SK-N-SH (cell line): ENCODE measurements at regions not wholly inside any gene's neighbourhood (a gene's known extent, or its start where the extent isn't known, plus 50 kb on each side); places are given as distances from the start of the nearest gene placed in this dataset.

Experiments used
- CTCF ChIA-PET: fragments of 300-600, 350-600 bp; formaldehyde crosslinking; extraction: SDS; loops from one replicate; lab custom pipeline; 2021; lab: Yijun Ruan, JAX
- POLR2A ChIA-PET: fragments of 350-600 bp; sonication (Branson Sonifier 250); formaldehyde crosslinking; extraction: SDS; loops from one replicate; lab custom pipeline; 2020; ENCODE audit warnings: antibody characterized with exemption, inconsistent platforms; lab: Yijun Ruan, JAX
- DNase-seq: peaks from one replicate; pipeline ENCODE4 v3.0.0; 2012
- H2AFZ ChIP-seq: fragments of 200-600 bp; sonication (generic); 2 replicates; pipeline ENCODE4 v1.8.1; 2016; ENCODE audit warnings: antibody characterized with exemption, mild to moderate bottlenecking, low read depth
- H3F3A ChIP-seq: fragments of 200-600 bp; sonication (generic); replicated peaks from 2 replicates; pipeline ENCODE3; 2016; ENCODE audit warnings: antibody characterized with exemption, mild to moderate bottlenecking; ENCODE audit not compliant: insufficient read depth
- H3K27ac ChIP-seq, 2 experiments: fragments of 200-500 bp in 1 of 2; fragments of 200-600 bp in 1 of 2; sonication (Bioruptor generic) in 1 of 2; sonication (generic), shearing (Covaris generic) in 1 of 2; 2 replicates each; pipeline versions ENCODE4 v1.5.1 to v1.6.1; 2014 to 2016; ENCODE audit warnings: low read depth in 2 of 2, inconsistent platforms in 1 of 2, low read length in 1 of 2, mild to moderate bottlenecking in 1 of 2, mixed read lengths in 1 of 2
- H3K27me3 ChIP-seq: fragments of 200-600 bp; sonication (generic), shearing (Covaris generic); 2 replicates; pipeline ENCODE4 v1.6.1; 2016; ENCODE audit warnings: mixed run types; ENCODE audit not compliant: insufficient read depth
- H3K36me3 ChIP-seq, 2 experiments: fragments of 200-500 bp in 1 of 2; fragments of 200-600 bp in 1 of 2; sonication (Bioruptor generic) in 1 of 2; sonication (generic) in 1 of 2; replicated peaks in 1 of 2; 2 replicates each; pipeline versions ENCODE3 to v1.5.1; 2014 to 2016; ENCODE audit warnings: low read length in 1 of 2, mild to moderate bottlenecking in 1 of 2; ENCODE audit not compliant: insufficient read depth in 2 of 2, control insufficient read depth in 1 of 2
- H3K4me1 ChIP-seq, 2 experiments: fragments of 200-500 bp in 1 of 2; fragments of 200-600 bp in 1 of 2; sonication (Bioruptor generic) in 1 of 2; sonication (generic), shearing (Covaris generic) in 1 of 2; 2 replicates each; pipeline versions ENCODE4 v1.5.1 to v1.6.1; 2014 to 2016; ENCODE audit warnings: low read depth in 1 of 2, low read length in 1 of 2, mixed run types in 1 of 2; ENCODE audit not compliant: insufficient read depth in 2 of 2, control insufficient read depth in 1 of 2
- H3K4me2 ChIP-seq: fragments of 200-600 bp; sonication (generic), shearing (Covaris generic); 2 replicates; pipeline ENCODE4 v1.6.1; 2017; ENCODE audit warnings: mixed run types
- H3K4me3 ChIP-seq, 2 experiments: fragments of 200-500 bp in 1 of 2; fragments of 200-600 bp in 1 of 2; sonication (Bioruptor generic) in 1 of 2; sonication (generic), shearing (Covaris generic) in 1 of 2; 2 replicates each; pipeline versions ENCODE4 v1.5.1 to v1.8.1; 2014 to 2016; ENCODE audit warnings: low read depth in 2 of 2, inconsistent platforms in 1 of 2, low read length in 1 of 2, mild to moderate bottlenecking in 1 of 2, mixed read lengths in 1 of 2, moderate library complexity in 1 of 2
- H3K79me2 ChIP-seq: fragments of 200-600 bp; sonication (generic); 2 replicates; pipeline ENCODE4 v1.8.1; 2017; ENCODE audit warnings: mild to moderate bottlenecking; ENCODE audit not compliant: insufficient read depth
- H3K9ac ChIP-seq: fragments of 200-600 bp; sonication (generic); 2 replicates; pipeline ENCODE4 v1.6.1; 2017; ENCODE audit warnings: mixed run types
- H3K9me2 ChIP-seq: fragments of 200-600 bp; sonication (generic); 2 replicates; pipeline ENCODE4 v1.6.1; 2017; ENCODE audit warnings: mixed run types
- H3K9me3 ChIP-seq: fragments of 200-600 bp; sonication (generic); 2 replicates; pipeline ENCODE4 v1.6.1; 2017; ENCODE audit warnings: mixed run types, mild to moderate bottlenecking, moderate library complexity
- H4K20me1 ChIP-seq: fragments of 200-600 bp; sonication (generic); 2 replicates; pipeline ENCODE4 v1.6.1; 2017; ENCODE audit warnings: mild to moderate bottlenecking, mixed run types; ENCODE audit not compliant: insufficient read depth
- ELF1 ChIP-seq: IDR thresholded peaks from 2 replicates; pipeline ENCODE4 v1.4.0; 2012
- FOSL2 ChIP-seq: IDR thresholded peaks from 2 replicates; pipeline ENCODE4 v1.4.0; 2012; ENCODE audit warnings: low read depth, mild to moderate bottlenecking, moderate library complexity, borderline replicate concordance
- GABPA ChIP-seq: IDR thresholded peaks from 2 replicates; pipeline ENCODE4 v1.4.0; 2012; ENCODE audit warnings: low read depth, mild to moderate bottlenecking
- GATA2 ChIP-seq: sonication (generic); formaldehyde crosslinking; IDR thresholded peaks from 2 replicates; pipeline ENCODE4 v1.5.0; 2020; ENCODE audit warnings: mild to moderate bottlenecking, missing genetic modification reagents
- MAX ChIP-seq: IDR thresholded peaks from 2 replicates; pipeline ENCODE4 v1.4.0; 2012; ENCODE audit warnings: low read depth
- NRF1 ChIP-seq: IDR thresholded peaks from 2 replicates; pipeline ENCODE4 v1.6.1; 2012; ENCODE audit warnings: low read depth, mild to moderate bottlenecking, low read length
- RAD21 ChIP-seq: IDR thresholded peaks from 2 replicates; pipeline ENCODE4 v1.6.1; 2012; ENCODE audit warnings: mild to moderate bottlenecking, low read length
- RXRA ChIP-seq: IDR thresholded peaks from 2 replicates; pipeline ENCODE4 v1.4.0; 2012; ENCODE audit warnings: low read depth, mild to moderate bottlenecking, borderline replicate concordance
- SIN3A ChIP-seq: IDR thresholded peaks from 2 replicates; pipeline ENCODE4 v1.6.1; 2012; ENCODE audit warnings: low read depth, mild to moderate bottlenecking, low read length, moderate library complexity, borderline replicate concordance
- TEAD4 ChIP-seq: IDR thresholded peaks from 2 replicates; pipeline ENCODE4 v1.4.0; 2012; ENCODE audit warnings: mild to moderate bottlenecking, borderline replicate concordance; ENCODE audit not compliant: insufficient read depth
- YY1 ChIP-seq: IDR thresholded peaks from 2 replicates; pipeline ENCODE4 v1.4.0; 2012; ENCODE audit warnings: low read depth, mild to moderate bottlenecking
- WGBS: methylation state at CpG from one replicate; pipeline ENCODE4 v1.1.6; 2017; ENCODE audit warnings: low lambda C conversion rate; 5-methylcytosine and 5-hydroxymethylcytosine counted together
- TF ChIP-seq, protein P1 (sequence below): IDR thresholded peaks from 2 replicates; pipeline ENCODE4 v1.6.1; 2012; ENCODE audit warnings: mild to moderate bottlenecking, low read depth, low read length, moderate library complexity
- TF ChIP-seq, protein P2 (sequence below): IDR thresholded peaks from 2 replicates; pipeline ENCODE4; 2012

DNA sequence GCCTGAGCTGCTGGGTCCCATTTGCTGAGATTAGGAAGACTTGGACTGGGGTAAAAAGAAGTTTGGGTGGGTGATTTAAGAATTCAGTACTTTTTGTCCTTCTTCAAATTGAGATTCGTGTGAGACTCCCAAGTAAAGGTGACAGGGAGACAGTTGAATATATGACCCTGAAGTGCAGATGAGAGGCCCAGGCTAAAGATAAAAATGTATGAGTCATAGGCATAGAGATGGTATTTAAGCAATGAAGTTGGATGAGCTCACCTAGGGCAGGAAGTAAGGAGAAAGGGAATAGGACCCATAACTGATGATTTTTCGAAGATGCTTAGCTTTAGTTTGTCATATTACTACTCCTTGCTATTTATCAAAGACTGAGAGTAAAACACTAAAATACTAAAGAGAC, 255.9 kb upstream of the ADRA1B start (continued):
- TF ChIP-seq, protein P1, sequence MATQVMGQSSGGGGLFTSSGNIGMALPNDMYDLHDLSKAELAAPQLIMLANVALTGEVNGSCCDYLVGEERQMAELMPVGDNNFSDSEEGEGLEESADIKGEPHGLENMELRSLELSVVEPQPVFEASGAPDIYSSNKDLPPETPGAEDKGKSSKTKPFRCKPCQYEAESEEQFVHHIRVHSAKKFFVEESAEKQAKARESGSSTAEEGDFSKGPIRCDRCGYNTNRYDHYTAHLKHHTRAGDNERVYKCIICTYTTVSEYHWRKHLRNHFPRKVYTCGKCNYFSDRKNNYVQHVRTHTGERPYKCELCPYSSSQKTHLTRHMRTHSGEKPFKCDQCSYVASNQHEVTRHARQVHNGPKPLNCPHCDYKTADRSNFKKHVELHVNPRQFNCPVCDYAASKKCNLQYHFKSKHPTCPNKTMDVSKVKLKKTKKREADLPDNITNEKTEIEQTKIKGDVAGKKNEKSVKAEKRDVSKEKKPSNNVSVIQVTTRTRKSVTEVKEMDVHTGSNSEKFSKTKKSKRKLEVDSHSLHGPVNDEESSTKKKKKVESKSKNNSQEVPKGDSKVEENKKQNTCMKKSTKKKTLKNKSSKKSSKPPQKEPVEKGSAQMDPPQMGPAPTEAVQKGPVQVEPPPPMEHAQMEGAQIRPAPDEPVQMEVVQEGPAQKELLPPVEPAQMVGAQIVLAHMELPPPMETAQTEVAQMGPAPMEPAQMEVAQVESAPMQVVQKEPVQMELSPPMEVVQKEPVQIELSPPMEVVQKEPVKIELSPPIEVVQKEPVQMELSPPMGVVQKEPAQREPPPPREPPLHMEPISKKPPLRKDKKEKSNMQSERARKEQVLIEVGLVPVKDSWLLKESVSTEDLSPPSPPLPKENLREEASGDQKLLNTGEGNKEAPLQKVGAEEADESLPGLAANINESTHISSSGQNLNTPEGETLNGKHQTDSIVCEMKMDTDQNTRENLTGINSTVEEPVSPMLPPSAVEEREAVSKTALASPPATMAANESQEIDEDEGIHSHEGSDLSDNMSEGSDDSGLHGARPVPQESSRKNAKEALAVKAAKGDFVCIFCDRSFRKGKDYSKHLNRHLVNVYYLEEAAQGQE = no peak
- no peak for TF ChIP-seq RXRA
- TF ChIP-seq NRF1 = no peak
- TF ChIP-seq FOSL2 = peak; percentile 75
- TF ChIP-seq RAD21 = no peak
- TF ChIP-seq ELF1 = no peak
- TF ChIP-seq GATA2 (CRISPR knock-in tag) = no peak
- no peak for TF ChIP-seq YY1
- TF ChIP-seq SIN3A = no peak
- no peak for TF ChIP-seq TEAD4
- TF ChIP-seq GABPA = no peak
- TF ChIP-seq, protein P2, sequence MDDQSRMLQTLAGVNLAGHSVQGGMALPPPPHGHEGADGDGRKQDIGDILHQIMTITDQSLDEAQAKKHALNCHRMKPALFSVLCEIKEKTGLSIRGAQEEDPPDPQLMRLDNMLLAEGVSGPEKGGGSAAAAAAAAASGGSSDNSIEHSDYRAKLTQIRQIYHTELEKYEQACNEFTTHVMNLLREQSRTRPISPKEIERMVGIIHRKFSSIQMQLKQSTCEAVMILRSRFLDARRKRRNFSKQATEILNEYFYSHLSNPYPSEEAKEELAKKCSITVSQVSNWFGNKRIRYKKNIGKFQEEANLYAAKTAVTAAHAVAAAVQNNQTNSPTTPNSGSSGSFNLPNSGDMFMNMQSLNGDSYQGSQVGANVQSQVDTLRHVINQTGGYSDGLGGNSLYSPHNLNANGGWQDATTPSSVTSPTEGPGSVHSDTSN = peak; percentile 28; the same call in 1 of the 2 replicates

DNA sequence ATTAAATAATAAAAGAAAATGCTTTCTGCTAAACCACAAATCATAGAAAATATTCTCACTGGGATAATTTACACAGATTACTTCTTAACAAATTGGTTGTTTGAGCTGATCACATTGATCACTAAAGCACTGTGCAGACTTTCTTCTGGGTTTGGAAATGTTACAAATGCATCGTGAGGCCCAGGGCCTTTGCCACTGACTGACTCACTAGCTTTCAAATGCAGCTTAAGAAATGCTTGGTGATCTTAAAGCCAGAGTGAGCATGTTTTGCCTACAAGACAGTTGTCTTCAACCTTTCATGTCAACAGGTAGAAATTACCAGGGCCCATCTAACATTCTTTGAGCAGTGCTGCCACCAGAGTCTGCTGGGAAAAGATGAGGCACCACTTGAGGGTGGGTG, 252.3 kb upstream of the ADRA1B start:
- no peak overlapping the region for H3K4me3 ChIP-seq
- H3F3A ChIP-seq = no peaks in the 10 kb centered on the region
- no peak overlapping the region for H3K9ac ChIP-seq
- H2AFZ ChIP-seq = no peak overlapping the region
- H3K4me1 ChIP-seq = no peaks in the 10 kb centered on the region
- no peaks in the 10 kb centered on the region for H3K36me3 ChIP-seq
- no peak for DNase-seq
- H3K79me2 ChIP-seq = no peaks in the 10 kb centered on the region
- H3K9me3 ChIP-seq = no peaks in the 10 kb centered on the region
- no peaks in the 10 kb centered on the region for H4K20me1 ChIP-seq
- 50% methylated on average over 1 of the region's 1 CpG for WGBS
- POLR2A ChIA-PET = no interaction called here
- TF ChIP-seq RXRA = no peak
- no peak for TF ChIP-seq MAX
- no peak overlapping the region for H3K27ac ChIP-seq
- no peak overlapping the region for H3K4me2 ChIP-seq
- H3K27me3 ChIP-seq = no peaks in the 10 kb centered on the region
- no peaks in the 10 kb centered on the region for H3K9me2 ChIP-seq
- CTCF ChIA-PET = no interaction called here
